Esophagus squamous epithelium (tissue), 5 donors: ENCODE measurements at regions not wholly inside any gene's neighbourhood (a gene's known extent, or its start where the extent isn't known, plus 50 kb on each side); places are given as distances from the start of the nearest gene placed in this dataset.
"Not testable (repeated sequence)": the region's sequence is repeated elsewhere in the genome, so short reads cannot be mapped to it uniquely, and the experiment has no call there.

Experiments used
- DNase-seq: peaks from one replicate; lab custom pipeline; 2025; lab: John Stamatoyannopoulos, UW
- H3K27ac ChIP-seq, 4 donors: fragments of 200-600 bp; sonication (generic); one replicate each; pipeline ENCODE4 v1.5.1; 2016 to 2019; ENCODE audit warnings: mild to moderate bottlenecking in 1 of 4
- H3K27me3 ChIP-seq, 4 donors: fragments of 200-600 bp; sonication (generic); 1 replicate in 3 of 4; 2 replicates in 1 of 4; pipeline versions ENCODE4 v1.5.1 to v1.6.0; 2017 to 2021; ENCODE audit warnings: antibody characterized with exemption in 1 of 4
- H3K36me3 ChIP-seq, 3 donors: fragments of 200-600 bp; sonication (generic); one replicate each; pipeline ENCODE4 v1.5.1; 2016 to 2019
- H3K4me1 ChIP-seq, 3 donors: fragments of 200-600 bp; sonication (generic); one replicate each; pipeline ENCODE4 v1.5.1; 2017 to 2019
- H3K4me3 ChIP-seq, 4 donors: fragments of 200-600 bp; sonication (generic); 1 replicate in 3 of 4; 2 replicates in 1 of 4; pipeline ENCODE4 v1.5.1; 2016 to 2019; ENCODE audit warnings: mild to moderate bottlenecking in 2 of 4, moderate library complexity in 1 of 4
- H3K9me3 ChIP-seq, 3 donors: fragments of 200-600 bp; sonication (generic); one replicate each; pipeline ENCODE4 v1.5.1; 2016 to 2019
- CTCF ChIP-seq, 6 experiments: fragments of 450-650 bp in 4 of 6; fragments of 200-600 bp in 2 of 6; sonication (generic) in 2 of 6; IDR thresholded peaks; one replicate each; pipeline ENCODE4 v1.5.1; 2016 to 2019; ENCODE audit warnings: antibody characterized with exemption in 6 of 6, mild to moderate bottlenecking in 4 of 6, moderate library complexity in 4 of 6
- POLR2A ChIP-seq, 4 donors: fragments of 450-650 bp; IDR thresholded peaks; one replicate each; pipeline ENCODE4 v1.6.1; 2017; ENCODE audit warnings: antibody characterized with exemption in 4 of 4, mild to moderate bottlenecking in 4 of 4, moderate library complexity in 3 of 4
- WGBS, 2 donors: methylation state at CpG; one replicate each; pipeline ENCODE4 v1.1.5; 2018; 5-methylcytosine and 5-hydroxymethylcytosine counted together
- intact Hi-C: fragments of 100-400 bp; cut with DNase I; formaldehyde crosslinking; loops from one replicate; pipeline ENCODE4 v1.15.0; 2022
- donor health status: DM: yes; HTN: yes; CAD: no.

- TF ChIP-seq POLR2A (IDR thresholded peaks at IDR 0.05) (no peak), CTCF (IDR thresholded peaks at IDR 0.05) (no peak)
- Histone ChIP-seq H3K36me3 (no peaks in the 10 kb centered on the region), H3K27ac (no peak overlapping the region), H3K27me3 (no peaks in the 10 kb centered on the region), H3K4me3 (no peak overlapping the region), H3K9me3 (no peaks in the 10 kb centered on the region), H3K4me1 (peaks cover 0 to 14% (median 0%) of the 10 kb centered on the region in 3 donors)
- no peak for DNase-seq
- intact Hi-C loops = no loop called here
- 82 to 86% methylated on average over 7 to 9 of the region's 10 CpGs for WGBS, 2 donors
These were observed 175.1 kb downstream of the C9orf50 start for GRCh38 chr9:129445794-129446306.

GRCh38 chr9:129443515-129444164 is 177.3 kb downstream of the C9orf50 start:
- H3K9me3 ChIP-seq, H3K4me3 ChIP-seq, intact Hi-C loops, H3K27ac ChIP-seq, H3K27me3 ChIP-seq, H3K36me3 ChIP-seq, DNase-seq: not testable (repeated sequence)
- peaks cover 0 to 18% (median under 1%) of the 10 kb centered on the region in 3 donors for H3K4me1 ChIP-seq
- whole genome bisulfite sequencing, 2 donors = 74 to 94% methylated on average over 8 of the region's 8 CpGs

GRCh38 chr9:129442803-129443511 is 177.9 kb downstream of the C9orf50 start:
- H3K4me3 ChIP-seq = no peak overlapping the region
- intact Hi-C loops = no loop called here
- H3K27ac ChIP-seq = no peak overlapping the region
- H3K9me3 ChIP-seq = no peaks in the 10 kb centered on the region
- no peaks in the 10 kb centered on the region for H3K36me3 ChIP-seq
- peaks cover 4 to 25% (median 8%) of the 10 kb centered on the region in 3 donors for H3K4me1 ChIP-seq
- peaks cover 0 to 8% (median 0%) of the 10 kb centered on the region in 4 donors for H3K27me3 ChIP-seq
- DNase-seq = no peak
- no peak for TF ChIP-seq POLR2A (IDR thresholded peaks at IDR 0.05)
- TF ChIP-seq CTCF (IDR thresholded peaks at IDR 0.05) = no peak
- 62 to 68% methylated on average over 13 of the region's 13 CpGs for WGBS, 2 donors

GRCh38 chr9:129441852-129442251 is 179.0 kb downstream of the C9orf50 start:
- DNase-seq = no peak
- WGBS, 2 donors = 37 to 54% methylated on average over 4 to 7 of the region's 7 CpGs
- peaks cover 0 to 19% (median 0%) of the 10 kb centered on the region in 4 donors for H3K27me3 ChIP-seq
- TF ChIP-seq CTCF (IDR thresholded peaks at IDR 0.05) (no peak), POLR2A (IDR thresholded peaks at IDR 0.05) (no peak)
- H3K36me3 ChIP-seq = no peaks in the 10 kb centered on the region
- no peak overlapping the region for H3K27ac ChIP-seq
- H3K4me3 ChIP-seq = no peak overlapping the region
- no peaks in the 10 kb centered on the region for H3K9me3 ChIP-seq
- intact Hi-C loops = no loop called here
- H3K4me1 ChIP-seq = peaks cover 12 to 36% (median 17%) of the 10 kb centered on the region in 3 donors

GRCh38 chr9:129440435-129441186 is 180.3 kb downstream of the C9orf50 start:
- Histone ChIP-seq H3K4me1 (peaks cover 12 to 48% (median 20%) of the 10 kb centered on the region in 3 donors), H3K27ac (no peak overlapping the region), H3K9me3 (no peaks in the 10 kb centered on the region), H3K27me3 (peaks cover 0 to 29% (median 0%) of the 10 kb centered on the region in 4 donors), H3K36me3 (no peaks in the 10 kb centered on the region), H3K4me3 (no peak overlapping the region)
- no peak for DNase-seq
- intact Hi-C loops = no loop called here
- 59 to 65% methylated on average over 10 of the region's 12 CpGs for WGBS, 2 donors
- no peak for TF ChIP-seq POLR2A (IDR thresholded peaks at IDR 0.05)
- TF ChIP-seq CTCF (IDR thresholded peaks at IDR 0.05) = no peak
